ENCODE measurements at regions not wholly inside any gene's neighbourhood (a gene's known extent, or its start where the extent isn't known, plus 50 kb on each side); places are given as distances from the start of the nearest gene placed in this dataset.

- H3K9me2 ChIP-seq (replicated peaks; ENCODE audit: control insufficient read depth, low read length): no peaks in the 10 kb centered on the region
- no peaks in the 10 kb centered on the region for H3F3A ChIP-seq (ENCODE audit: control insufficient read depth, insufficient read depth)
- no peak overlapping the region for H3K4me3 ChIP-seq (ENCODE audit: low read length)
- H3K79me2 ChIP-seq (ENCODE audit: control insufficient read depth, low read length): no peaks in the 10 kb centered on the region
- H3K36me3 ChIP-seq (ENCODE audit: control insufficient read depth, low read length): no peaks in the 10 kb centered on the region
- no peak overlapping the region for H3K4me2 ChIP-seq (ENCODE audit: low read length)
- no peaks in the 10 kb centered on the region for H3K27me3 ChIP-seq (ENCODE audit: control insufficient read depth, low read length)
- no peak for TF ChIP-seq EZH2phosphoT487 (IDR thresholded peaks at IDR 0.05; ENCODE audit: borderline replicate concordance, low read length)
- TF ChIP-seq CTCF (IDR thresholded peaks at IDR 0.05; ENCODE audit: low read depth, low read length, poor library complexity, severe bottlenecking): no peak
- no peaks in the 10 kb centered on the region for H4K20me1 ChIP-seq (ENCODE audit: control insufficient read depth, insufficient read depth, low read depth, low read length)
- no peaks in the 10 kb centered on the region for H3K4me1 ChIP-seq (ENCODE audit: control insufficient read depth, low read length)
- H3K27ac ChIP-seq (ENCODE audit: low read depth, low read length): no peak overlapping the region
- no peaks in the 10 kb centered on the region for H3K9me3 ChIP-seq (ENCODE audit: control insufficient read depth, insufficient read depth, low read length)
These were observed 149.1 kb downstream of the TBX18 start for GRCh38 chr6:84615113-84615850.

- Histone ChIP-seq H3K36me3 (ENCODE audit: control insufficient read depth, low read length) (no peaks in the 10 kb centered on the region), H3K4me2 (ENCODE audit: low read length) (no peak overlapping the region), H3K27ac (ENCODE audit: low read depth, low read length) (no peak overlapping the region), H3K9me3 (ENCODE audit: control insufficient read depth, insufficient read depth, low read length) (no peaks in the 10 kb centered on the region), H3F3A (ENCODE audit: control insufficient read depth, insufficient read depth) (no peaks in the 10 kb centered on the region), H3K79me2 (ENCODE audit: control insufficient read depth, low read length) (no peaks in the 10 kb centered on the region), H3K4me1 (ENCODE audit: control insufficient read depth, low read length) (no peaks in the 10 kb centered on the region), H3K4me3 (ENCODE audit: low read length) (no peak overlapping the region), H3K27me3 (ENCODE audit: control insufficient read depth, low read length) (no peaks in the 10 kb centered on the region), H3K9me2 (replicated peaks; ENCODE audit: control insufficient read depth, low read length) (no peaks in the 10 kb centered on the region), H4K20me1 (ENCODE audit: control insufficient read depth, insufficient read depth, low read depth, low read length) (no peaks in the 10 kb centered on the region)
- TF ChIP-seq EZH2phosphoT487 (IDR thresholded peaks at IDR 0.05; ENCODE audit: borderline replicate concordance, low read length): no peak
- TF ChIP-seq CTCF (IDR thresholded peaks at IDR 0.05; ENCODE audit: low read depth, low read length, poor library complexity, severe bottlenecking): no peak
These were observed 157.5 kb downstream of the TBX18 start for GRCh38 chr6:84606860-84607259.

GRCh38 chr6:84605298-84605697, 159.1 kb downstream of the TBX18 start:
- no peaks in the 10 kb centered on the region for H3K9me3 ChIP-seq (ENCODE audit: control insufficient read depth, insufficient read depth, low read length)
- H3K36me3 ChIP-seq (ENCODE audit: control insufficient read depth, low read length): no peaks in the 10 kb centered on the region
- no peaks in the 10 kb centered on the region for H3K9me2 ChIP-seq (replicated peaks; ENCODE audit: control insufficient read depth, low read length)
- H3K27me3 ChIP-seq (ENCODE audit: control insufficient read depth, low read length): no peaks in the 10 kb centered on the region
- H3K4me1 ChIP-seq (ENCODE audit: control insufficient read depth, low read length): no peaks in the 10 kb centered on the region
- H3K4me2 ChIP-seq (ENCODE audit: low read length): no peak overlapping the region
- H3F3A ChIP-seq (ENCODE audit: control insufficient read depth, insufficient read depth): no peaks in the 10 kb centered on the region
- no peaks in the 10 kb centered on the region for H4K20me1 ChIP-seq (ENCODE audit: control insufficient read depth, insufficient read depth, low read depth, low read length)
- H3K79me2 ChIP-seq (ENCODE audit: control insufficient read depth, low read length): no peaks in the 10 kb centered on the region
- TF ChIP-seq CTCF (IDR thresholded peaks at IDR 0.05; ENCODE audit: low read depth, low read length, poor library complexity, severe bottlenecking): no peak
- no peak for TF ChIP-seq EZH2phosphoT487 (IDR thresholded peaks at IDR 0.05; ENCODE audit: borderline replicate concordance, low read length)
- H3K4me3 ChIP-seq (ENCODE audit: low read length): no peak overlapping the region
- H3K27ac ChIP-seq (ENCODE audit: low read depth, low read length): no peak overlapping the region
